H1 (cell line): ENCODE measurements at regions not wholly inside any gene's neighbourhood (a gene's known extent, or its start where the extent isn't known, plus 50 kb on each side); places are given as distances from the start of the nearest gene placed in this dataset.

Experiments
- CTCF ChIA-PET: fragments of 300-600 bp; sonication (Branson Sonifier 250); formaldehyde crosslinking; loops from one replicate; lab custom pipeline; 2021; ENCODE audit not compliant: partially characterized antibody; lab: Charles Lee
- POLR2A ChIA-PET: fragments of 300-600 bp; sonication (Branson Sonifier 250); formaldehyde crosslinking; loops from one replicate; lab custom pipeline; 2021; ENCODE audit warnings: inconsistent platforms; ENCODE audit not compliant: partially characterized antibody; lab: Charles Lee
- DNase-seq, 2 experiments: peaks; one replicate each; pipeline versions ENCODE4 v3.0.0 to v3.0.0-alpha.2; 2010 to 2022; ENCODE audit warnings: low spot score in 2 of 2, low read depth in 1 of 2, mixed read lengths in 1 of 2
- FAIRE-seq: peaks from 2 replicates; lab custom pipeline; 2011; peaks lifted over from hg19 to GRCh38; lab: Jason Lieb, UNC
- H2AFZ ChIP-seq: 2 replicates; pipeline ENCODE4 v1.8.1; 2012; ENCODE audit warnings: low read length, inconsistent platforms
- H2AK5ac ChIP-seq: 2 replicates; pipeline ENCODE4 v1.6.1; 2013; ENCODE audit warnings: low read depth, low read length
- H2BK120ac ChIP-seq: replicated peaks from 2 replicates; pipeline ENCODE3; 2013; ENCODE audit warnings: low read depth, low read length, inconsistent platforms
- H2BK12ac ChIP-seq: 2 replicates; pipeline ENCODE4 v1.6.1; 2013; ENCODE audit warnings: low read depth, low read length
- H2BK15ac ChIP-seq: 2 replicates; pipeline ENCODE4 v1.6.1; 2013; ENCODE audit warnings: low read length
- H2BK20ac ChIP-seq: 2 replicates; pipeline ENCODE4 v1.6.1; 2013; ENCODE audit warnings: low read length
- H2BK5ac ChIP-seq: 2 replicates; pipeline ENCODE4 v1.6.1; 2013; ENCODE audit warnings: low read depth, low read length
- H3K14ac ChIP-seq: 2 replicates; pipeline ENCODE4 v1.6.1; 2013; ENCODE audit warnings: inconsistent platforms; ENCODE audit not compliant: insufficient read length
- H3K18ac ChIP-seq: 2 replicates; pipeline ENCODE4 v1.6.1; 2013; ENCODE audit warnings: low read length; ENCODE audit errors: extremely low read depth
- H3K23ac ChIP-seq: 2 replicates; pipeline ENCODE4 v1.6.1; 2013; ENCODE audit warnings: inconsistent platforms; ENCODE audit not compliant: insufficient read length
- H3K23me2 ChIP-seq: 2 replicates; pipeline ENCODE4 v1.6.1; 2013; ENCODE audit warnings: low read depth, low read length
- H3K27ac ChIP-seq: 2 replicates; pipeline ENCODE4 v1.6.1; 2011; ENCODE audit warnings: low read depth, low read length, inconsistent platforms
- H3K27me3 ChIP-seq, 4 experiments: replicated peaks in 1 of 4; 1 replicate in 1 of 4; 2 replicates in 3 of 4; pipeline versions ENCODE4 v1.6.1 to v1.8.1; 2011 to 2013; ENCODE audit warnings: low read length in 3 of 4, mild to moderate bottlenecking in 3 of 4, inconsistent platforms in 2 of 4, mixed read lengths in 2 of 4, moderate library complexity in 1 of 4; ENCODE audit not compliant: control insufficient read depth in 3 of 4, insufficient read depth in 3 of 4; ENCODE audit errors: extremely low read depth in 1 of 4
- H3K36me3 ChIP-seq, 4 experiments: 2 replicates each; pipeline versions ENCODE4 v1.6.1 to v1.8.1; 2011 to 2013; ENCODE audit warnings: mild to moderate bottlenecking in 4 of 4, low read length in 3 of 4, moderate library complexity in 2 of 4, control low read depth in 1 of 4, inconsistent platforms in 1 of 4; ENCODE audit not compliant: insufficient read depth in 4 of 4, control insufficient read depth in 2 of 4
- H3K4ac ChIP-seq: replicated peaks from 2 replicates; pipeline ENCODE3; 2013; ENCODE audit warnings: low read length, low read depth, mixed read lengths, inconsistent platforms; ENCODE audit not compliant: insufficient read length
- H3K4me1 ChIP-seq, 4 experiments: replicated peaks in 1 of 4; 1 replicate in 1 of 4; 2 replicates in 3 of 4; pipeline versions ENCODE4 v1.6.1 to v1.8.1; 2011 to 2013; ENCODE audit warnings: low read length in 3 of 4, inconsistent platforms in 2 of 4, mixed read lengths in 1 of 4; ENCODE audit not compliant: insufficient read depth in 4 of 4, control insufficient read depth in 3 of 4
- H3K4me2 ChIP-seq, 2 experiments: 2 replicates each; pipeline versions ENCODE4 v1.6.1 to v1.8.1; 2011 to 2013; ENCODE audit warnings: low read depth in 2 of 2, low read length in 2 of 2, control low read depth in 1 of 2, inconsistent platforms in 1 of 2, mild to moderate bottlenecking in 1 of 2; ENCODE audit not compliant: insufficient read depth in 1 of 2
- H3K4me3 ChIP-seq, 4 experiments: fragments of 200-600, 300-600 bp in 1 of 4; sonication (generic), shearing (Covaris generic), sonication (Bioruptor Twin) in 1 of 4; 2 replicates each; pipeline versions ENCODE4 v1.5.1 to v1.8.1; 2011 to 2016; ENCODE audit warnings: low read length in 4 of 4, low read depth in 3 of 4, control low read depth in 2 of 4, inconsistent platforms in 2 of 4, mild to moderate bottlenecking in 2 of 4, mixed read lengths in 1 of 4, moderate library complexity in 1 of 4; ENCODE audit not compliant: insufficient read depth in 2 of 4; ENCODE audit errors: extremely low read depth in 1 of 4
- H3K56ac ChIP-seq: replicated peaks from 2 replicates; pipeline ENCODE3; 2013; ENCODE audit warnings: low read depth, mild to moderate bottlenecking, mixed read lengths, low read length, inconsistent platforms; ENCODE audit not compliant: insufficient read length
- H3K79me1 ChIP-seq: 2 replicates; pipeline ENCODE4 v1.6.1; 2013; ENCODE audit warnings: low read depth, low read length, control low read depth
- H3K79me2 ChIP-seq, 2 experiments: 2 replicates each; pipeline versions ENCODE4 v1.6.1 to v1.8.1; 2012 to 2013; ENCODE audit warnings: low read length in 2 of 2, mild to moderate bottlenecking in 2 of 2, inconsistent platforms in 1 of 2; ENCODE audit not compliant: insufficient read depth in 2 of 2, control insufficient read depth in 1 of 2
- H3K9ac ChIP-seq, 4 experiments: replicated peaks in 1 of 4; 1 replicate in 1 of 4; 2 replicates in 3 of 4; pipeline versions ENCODE4 v1.6.1 to v1.8.1; 2011 to 2013; ENCODE audit warnings: low read depth in 3 of 4, low read length in 3 of 4, control low read depth in 2 of 4, mild to moderate bottlenecking in 2 of 4, moderate library complexity in 2 of 4, inconsistent platforms in 1 of 4; ENCODE audit errors: extremely low read depth in 1 of 4
- H3K9me3 ChIP-seq, 2 experiments: 2 replicates each; pipeline versions ENCODE4 v1.6.1 to v1.8.1; 2012 to 2013; ENCODE audit warnings: mild to moderate bottlenecking in 2 of 2, moderate library complexity in 2 of 2, control low read depth in 1 of 2, inconsistent platforms in 1 of 2, low read depth in 1 of 2, low read length in 1 of 2, mixed read lengths in 1 of 2; ENCODE audit not compliant: insufficient read depth in 2 of 2
- H4K20me1 ChIP-seq, 2 experiments: replicated peaks in 1 of 2; 2 replicates each; pipeline versions ENCODE3 to v1.8.1; 2011 to 2013; ENCODE audit warnings: inconsistent platforms in 2 of 2, low read length in 2 of 2, mild to moderate bottlenecking in 1 of 2; ENCODE audit not compliant: insufficient read depth in 2 of 2, control insufficient read depth in 1 of 2
- H4K5ac ChIP-seq: 2 replicates; pipeline ENCODE4 v1.6.1; 2013; ENCODE audit warnings: low read length, low read depth, mixed read lengths, inconsistent platforms; ENCODE audit not compliant: insufficient read length
- H4K8ac ChIP-seq: 2 replicates; pipeline ENCODE4 v1.8.0; 2013; ENCODE audit warnings: mild to moderate bottlenecking, moderate library complexity, low read length, inconsistent platforms; ENCODE audit not compliant: insufficient read depth; ENCODE audit errors: extremely low read depth
- H4K91ac ChIP-seq: replicated peaks from 2 replicates; pipeline ENCODE3; 2013; ENCODE audit warnings: low read length, mixed read lengths, inconsistent platforms; ENCODE audit not compliant: insufficient read length
- CBX5 ChIP-seq: fragments of 300-800, 300-1000 bp; sonication (generic); IDR thresholded peaks from 2 replicates; pipeline ENCODE4 v1.7.1; 2016; ENCODE audit warnings: antibody characterized with exemption, low read length, low read depth
- CREB1 ChIP-seq: IDR thresholded peaks from 2 replicates; pipeline ENCODE4 v1.6.1; 2012; ENCODE audit warnings: inconsistent platforms
- EGR1 ChIP-seq: IDR thresholded peaks from 2 replicates; pipeline ENCODE4 v1.6.1; 2011; ENCODE audit warnings: low read depth, low read length, borderline replicate concordance
- GABPA ChIP-seq: IDR thresholded peaks from 2 replicates; pipeline ENCODE4 v1.6.1; 2011; ENCODE audit warnings: mild to moderate bottlenecking, low read length, moderate library complexity, borderline replicate concordance; ENCODE audit not compliant: insufficient read depth
- HDAC2 ChIP-seq, 2 experiments: fragments of 300-600 bp in 1 of 2; sonication (generic) in 1 of 2; IDR thresholded peaks; 2 replicates each; pipeline ENCODE4 v1.6.1; 2011 to 2012; ENCODE audit warnings: low read depth in 2 of 2, low read length in 2 of 2, mild to moderate bottlenecking in 2 of 2, moderate library complexity in 2 of 2, borderline replicate concordance in 1 of 2, inconsistent platforms in 1 of 2
- MAFK ChIP-seq: IDR thresholded peaks from 2 replicates; pipeline ENCODE4 v1.6.1; 2012; ENCODE audit warnings: low read depth, mild to moderate bottlenecking, improper control_type of control experiment, low read length
- PHF8 ChIP-seq: fragments of 200-600 bp; sonication (generic); conservative IDR thresholded peaks from 2 replicates; pipeline ENCODE4 v1.7.1; 2012; ENCODE audit warnings: low read depth, mild to moderate bottlenecking, inconsistent platforms, low read length, moderate library complexity
- POLR2A ChIP-seq, 2 experiments: IDR thresholded peaks; 1 replicate in 1 of 2; 2 replicates in 1 of 2; pipeline ENCODE4 v1.6.1; 2011; ENCODE audit warnings: low read depth in 2 of 2, low read length in 2 of 2, mild to moderate bottlenecking in 2 of 2; ENCODE audit errors: control extremely low read depth in 1 of 2
- RBBP5 ChIP-seq: IDR thresholded peaks from 2 replicates; pipeline ENCODE4 v1.7.1; 2012; ENCODE audit warnings: low read depth, mild to moderate bottlenecking, inconsistent platforms, low read length, moderate library complexity, borderline replicate concordance
- RNF2 ChIP-seq: fragments of 200-900, 300-1000 bp; sonication (generic); IDR thresholded peaks from 2 replicates; pipeline ENCODE4 v1.7.1; 2016; ENCODE audit warnings: borderline replicate concordance, low read depth, mild to moderate bottlenecking, antibody characterized with exemption, low read length; ENCODE audit not compliant: poor library complexity, severe bottlenecking; ENCODE audit errors: missing control alignments
- SAP30 ChIP-seq: fragments of 300-600 bp; sonication (generic); IDR thresholded peaks from 2 replicates; pipeline ENCODE4 v1.7.1; 2012; ENCODE audit warnings: low read length, moderate library complexity, mild to moderate bottlenecking, inconsistent platforms; ENCODE audit not compliant: insufficient read depth, insufficient replicate concordance
- SRF ChIP-seq: IDR thresholded peaks from 2 replicates; pipeline ENCODE4 v1.6.1; 2011; ENCODE audit warnings: mild to moderate bottlenecking, low read depth, low read length, moderate library complexity
- TAF7 ChIP-seq: optimal IDR thresholded peaks from 2 replicates; pipeline ENCODE3; 2011; ENCODE audit warnings: low read depth, mild to moderate bottlenecking, inconsistent platforms, low read length, moderate library complexity, borderline replicate concordance
- WGBS, 2 experiments: shearing (Covaris generic) in 1 of 2; methylation state at CpG; one replicate each; pipeline versions ENCODE4 v1.1.6 to v1.1.7; 2013 to 2015; ENCODE audit warnings: low lambda C conversion rate in 2 of 2, mixed read lengths in 2 of 2, inconsistent platforms in 1 of 2, low coverage in 1 of 2, missing lambda C conversion rate in 1 of 2; ENCODE audit not compliant: insufficient replicate concordance in 2 of 2, insufficient coverage in 1 of 2, insufficient read length in 1 of 2; ENCODE audit errors: extremely low coverage in 1 of 2, missing lambda C conversion rate in 1 of 2; 5-methylcytosine and 5-hydroxymethylcytosine counted together

DNA sequence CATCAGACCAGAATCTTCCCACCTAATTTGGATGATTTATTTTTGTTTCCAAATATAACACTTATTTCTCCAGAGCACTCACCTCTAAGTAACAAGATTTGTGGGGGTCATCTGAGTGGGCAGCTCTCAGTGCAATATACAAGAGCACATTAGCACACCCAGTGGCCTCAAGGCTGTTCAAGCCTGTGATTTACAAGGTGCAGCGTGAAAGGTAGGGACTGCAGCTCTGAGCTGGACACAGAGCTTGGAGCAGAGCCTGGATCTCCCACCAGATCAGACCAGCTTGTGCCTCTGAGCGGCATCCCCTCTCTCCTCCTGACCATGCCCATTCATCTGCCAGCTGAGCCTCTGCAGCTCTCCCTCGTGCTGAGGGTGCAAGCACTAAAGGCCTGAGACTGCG, 323.3 kb upstream of the ZC3H12C start:
- 90% methylated on average over 4 of the region's 4 CpGs; no CpG with 5 or more reads in 1 of the 2 experiments for WGBS, 2 experiments
- Histone ChIP-seq H3K23me2 (no peaks in the 10 kb centered on the region; the same call in 1 of the 2 replicates), H3K4me1 (no peaks in the 10 kb centered on the region), H3K14ac (no peak overlapping the region), H3K27ac (no peak overlapping the region), H2AFZ (peak overlapping the region; percentile 58; the same call in 1 of the 2 replicates), H3K9ac (no peak overlapping the region), H3K18ac (no peak overlapping the region), H3K4me3 (no peak overlapping the region), H2BK120ac (no peak overlapping the region), H3K9me3 (no peaks in the 10 kb centered on the region), H2BK12ac (no peak overlapping the region), H3K4ac (no peak overlapping the region), H4K20me1 (no peaks in the 10 kb centered on the region), H3K79me2 (no peaks in the 10 kb centered on the region), H2BK20ac (no peak overlapping the region), H4K8ac (no peak overlapping the region), H3K79me1 (no peaks in the 10 kb centered on the region), H4K91ac (no peak overlapping the region), H2BK15ac (no peak overlapping the region), H2BK5ac (no peak overlapping the region), H3K36me3 (no peaks in the 10 kb centered on the region), H3K23ac (no peak overlapping the region), H4K5ac (no peak overlapping the region), H3K4me2 (no peak overlapping the region), H2AK5ac (no peak overlapping the region), H3K27me3 (no peaks in the 10 kb centered on the region)
- FAIRE-seq (no peak), DNase-seq (no peak)
- POLR2A ChIA-PET, result no interaction called here
- CTCF ChIA-PET, result interaction anchor here (0.9 to 1.6 kb wide), 3 partner anchors 12 to 95 kb away, joined by 3 read pairs; no protein-coding TSS in a partner anchor
- TF ChIP-seq EGR1, result no peak
- TF ChIP-seq TAF7, result no peak
- no peak for TF ChIP-seq SRF
- no peak for TF ChIP-seq RBBP5
- no peak for TF ChIP-seq CBX5
- no peak for TF ChIP-seq PHF8
- no peak for TF ChIP-seq MAFK
- TF ChIP-seq SAP30, result no peak
- TF ChIP-seq RNF2, result no peak
- TF ChIP-seq POLR2A (IDR thresholded peaks at IDR 0.05; ENCODE audit: control extremely low read depth in 1 of 2, low read depth in 2 of 2, low read length in 2 of 2), result no peak
- no peak for TF ChIP-seq CREB1
- TF ChIP-seq HDAC2 (IDR thresholded peaks at IDR 0.05; ENCODE audit: borderline replicate concordance in 1 of 2, low read depth in 2 of 2, low read length in 2 of 2), result no peak
- TF ChIP-seq GABPA, result no peak
- TF ChIP-seq, all 59 proteins: peak for 0
- no peak overlapping the region for H3K56ac ChIP-seq
